Mammary epithelial cell (primary cell): ENCODE measurements at regions not wholly inside any gene's neighbourhood (a gene's known extent, or its start where the extent isn't known, plus 50 kb on each side); places are given as distances from the start of the nearest gene placed in this dataset.

ENCODE experiments used
- CTCF ChIP-seq, 2 donors: IDR thresholded peaks in 1 of 2; conservative IDR thresholded peaks in 1 of 2; 2 replicates each; pipeline ENCODE4 v1.5.1; 2011 to 2012; ENCODE audit warnings: inconsistent platforms in 2 of 2, low read length in 2 of 2, mild to moderate bottlenecking in 2 of 2, control low read depth in 1 of 2, low read depth in 1 of 2; ENCODE audit not compliant: insufficient read depth in 1 of 2; ENCODE audit errors: extremely low read depth in 1 of 2
- EZH2 ChIP-seq: IDR thresholded peaks from 2 replicates; pipeline ENCODE4 v1.6.1; 2012; ENCODE audit warnings: low read length, inconsistent platforms, borderline replicate concordance

GRCh38 chr4:127575888-127576287 lies 56.9 kb upstream of the INTU start:
- no peak for TF ChIP-seq CTCF (conservative IDR thresholded peaks at IDR 0.05 in 1 of 2, IDR thresholded peaks at IDR 0.05 in 1 of 2; ENCODE audit: extremely low read depth in 1 of 2, insufficient read depth in 1 of 2, low read depth in 1 of 2, low read length in 2 of 2)
- no peak for TF ChIP-seq EZH2
